ENCODE measurements at regions not wholly inside any gene's neighbourhood (a gene's known extent, or its start where the extent isn't known, plus 50 kb on each side); places are given as distances from the start of the nearest gene placed in this dataset.

DNA sequence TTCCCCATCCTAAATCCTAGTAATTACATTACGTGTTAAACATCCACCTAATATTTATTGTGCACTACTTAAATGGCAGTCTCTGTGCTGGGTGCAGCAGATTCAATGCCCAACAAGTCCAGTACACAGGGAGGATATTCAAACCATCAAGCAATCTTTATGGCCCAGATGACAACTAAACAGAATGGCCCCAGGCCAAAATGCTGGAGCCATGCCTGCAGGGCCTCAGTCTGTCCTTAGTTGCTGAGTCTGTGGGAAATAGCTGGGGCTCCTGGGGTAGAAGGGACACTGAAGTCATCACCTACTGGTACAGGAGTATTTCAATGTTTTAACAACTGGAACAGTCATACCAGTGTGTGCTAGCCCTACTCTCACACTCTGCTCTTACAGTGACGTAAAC, 153.5 kb downstream of the ZNF608 start:
- TF ChIP-seq, protein P1, sequence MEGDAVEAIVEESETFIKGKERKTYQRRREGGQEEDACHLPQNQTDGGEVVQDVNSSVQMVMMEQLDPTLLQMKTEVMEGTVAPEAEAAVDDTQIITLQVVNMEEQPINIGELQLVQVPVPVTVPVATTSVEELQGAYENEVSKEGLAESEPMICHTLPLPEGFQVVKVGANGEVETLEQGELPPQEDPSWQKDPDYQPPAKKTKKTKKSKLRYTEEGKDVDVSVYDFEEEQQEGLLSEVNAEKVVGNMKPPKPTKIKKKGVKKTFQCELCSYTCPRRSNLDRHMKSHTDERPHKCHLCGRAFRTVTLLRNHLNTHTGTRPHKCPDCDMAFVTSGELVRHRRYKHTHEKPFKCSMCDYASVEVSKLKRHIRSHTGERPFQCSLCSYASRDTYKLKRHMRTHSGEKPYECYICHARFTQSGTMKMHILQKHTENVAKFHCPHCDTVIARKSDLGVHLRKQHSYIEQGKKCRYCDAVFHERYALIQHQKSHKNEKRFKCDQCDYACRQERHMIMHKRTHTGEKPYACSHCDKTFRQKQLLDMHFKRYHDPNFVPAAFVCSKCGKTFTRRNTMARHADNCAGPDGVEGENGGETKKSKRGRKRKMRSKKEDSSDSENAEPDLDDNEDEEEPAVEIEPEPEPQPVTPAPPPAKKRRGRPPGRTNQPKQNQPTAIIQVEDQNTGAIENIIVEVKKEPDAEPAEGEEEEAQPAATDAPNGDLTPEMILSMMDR (IDR thresholded peaks at IDR 0.05), result no peak
- no peak for TF ChIP-seq ZFX (IDR thresholded peaks at IDR 0.05; ENCODE audit: borderline replicate concordance)
- H3K27ac ChIP-seq, result no peak overlapping the region

DNA sequence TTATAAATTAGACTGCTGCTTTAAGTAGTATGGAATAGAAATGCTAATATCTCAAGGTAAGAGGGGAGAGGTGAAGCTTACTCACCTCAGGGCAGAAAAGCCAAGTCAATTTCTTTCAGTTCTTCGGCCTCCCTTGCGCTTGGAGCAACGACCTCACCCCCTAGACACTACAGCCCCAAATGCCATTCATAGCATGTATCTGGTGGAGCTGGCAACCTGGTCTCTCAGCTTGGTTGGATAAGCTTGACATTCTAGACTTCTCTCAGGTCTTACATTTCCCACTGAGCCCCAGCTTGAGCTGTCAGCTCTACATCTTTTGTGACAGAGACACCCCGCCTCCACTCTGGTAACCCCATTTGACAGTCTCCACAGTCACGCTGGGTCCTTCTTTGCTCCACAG, 154.9 kb downstream of the ZNF608 start:
- no peak for TF ChIP-seq ZFX (IDR thresholded peaks at IDR 0.05; ENCODE audit: borderline replicate concordance)
- TF ChIP-seq, protein P1 (IDR thresholded peaks at IDR 0.05), result no peak
- H3K27ac ChIP-seq, result no peak overlapping the region

DNA sequence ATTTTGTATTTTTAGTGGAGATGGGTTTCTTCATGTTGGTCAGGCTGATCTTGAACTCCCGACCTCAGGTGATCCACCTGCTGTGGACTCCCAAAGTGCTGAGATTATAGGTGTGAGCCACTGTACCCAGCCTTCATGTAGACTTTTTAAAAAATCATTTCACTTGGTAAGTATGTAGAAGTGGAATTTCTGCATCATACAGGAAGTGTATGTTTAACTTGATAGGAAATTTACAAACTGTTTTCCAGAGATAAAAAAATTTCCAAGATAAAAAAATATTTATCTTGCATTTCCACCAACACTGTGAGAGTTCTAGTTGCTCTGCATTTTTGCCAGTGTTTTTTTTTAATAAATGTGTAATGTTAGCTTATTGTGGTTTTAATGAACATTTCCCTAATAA, 155.8 kb downstream of the ZNF608 start:
- TF ChIP-seq, protein P1 (IDR thresholded peaks at IDR 0.05), result no peak
- TF ChIP-seq ZFX (IDR thresholded peaks at IDR 0.05; ENCODE audit: borderline replicate concordance), result no peak
- H3K27ac ChIP-seq, result no peak overlapping the region

DNA sequence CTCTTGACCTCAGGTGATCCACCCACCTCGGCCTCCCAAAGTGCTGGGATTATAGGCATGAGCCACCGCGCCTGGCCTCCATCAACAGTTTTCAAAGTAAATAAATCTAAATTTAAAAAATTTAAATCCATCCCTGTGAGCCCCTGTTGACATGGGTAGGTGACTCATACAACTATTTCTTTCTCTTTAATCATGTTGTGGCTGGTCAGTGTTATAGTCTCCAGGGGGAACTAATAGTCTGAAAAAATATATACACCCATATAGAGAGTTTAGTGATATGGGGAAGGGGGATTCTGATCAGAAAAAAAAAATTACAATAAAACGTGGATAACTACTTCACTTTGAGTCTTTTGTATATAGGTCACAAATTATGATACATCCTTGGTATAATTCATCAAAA, 159.2 kb downstream of the ZNF608 start:
- no peak overlapping the region for H3K27ac ChIP-seq
- no peak for TF ChIP-seq ZFX (IDR thresholded peaks at IDR 0.05; ENCODE audit: borderline replicate concordance)
- TF ChIP-seq, protein P1 (IDR thresholded peaks at IDR 0.05), result no peak

DNA sequence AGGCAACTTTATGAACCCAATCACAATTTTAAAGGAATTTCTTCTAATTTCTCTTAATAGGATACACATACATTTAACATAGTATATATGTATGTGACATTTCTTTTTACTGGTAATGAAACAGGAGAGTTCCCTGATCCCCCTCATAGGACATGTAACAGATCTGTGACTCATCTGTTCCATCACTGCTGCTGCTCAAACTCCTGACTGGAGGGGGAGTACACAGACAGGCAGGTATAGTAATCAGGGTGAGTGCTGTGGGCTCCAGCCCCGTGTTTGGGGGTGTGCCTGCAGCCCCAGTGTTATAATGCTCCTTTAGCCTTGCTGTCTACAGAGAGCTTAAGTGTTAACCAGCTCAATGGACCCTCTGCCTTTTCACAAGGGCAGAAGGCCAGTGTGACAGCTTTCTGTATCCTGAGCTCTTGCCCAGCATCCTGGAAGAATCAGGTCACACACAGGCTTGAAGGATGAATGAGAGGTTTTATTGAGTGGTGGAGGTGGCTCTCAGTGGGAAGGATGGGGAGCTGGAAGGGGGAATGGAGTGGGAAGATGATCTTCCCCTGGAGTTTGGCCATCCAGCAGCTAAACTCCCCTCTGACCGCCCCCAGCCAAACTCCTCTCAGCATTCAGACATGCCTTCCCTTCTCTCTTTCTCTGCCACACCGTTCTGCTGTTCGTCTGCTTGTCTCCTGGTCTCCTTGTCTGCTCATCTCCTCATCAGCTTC, 161.3 kb downstream of the ZNF608 start:
- TF ChIP-seq ZFX (IDR thresholded peaks at IDR 0.05; ENCODE audit: borderline replicate concordance), result no peak
- TF ChIP-seq, protein P1 (IDR thresholded peaks at IDR 0.05), result no peak
- no peak overlapping the region for H3K27ac ChIP-seq

DNA sequence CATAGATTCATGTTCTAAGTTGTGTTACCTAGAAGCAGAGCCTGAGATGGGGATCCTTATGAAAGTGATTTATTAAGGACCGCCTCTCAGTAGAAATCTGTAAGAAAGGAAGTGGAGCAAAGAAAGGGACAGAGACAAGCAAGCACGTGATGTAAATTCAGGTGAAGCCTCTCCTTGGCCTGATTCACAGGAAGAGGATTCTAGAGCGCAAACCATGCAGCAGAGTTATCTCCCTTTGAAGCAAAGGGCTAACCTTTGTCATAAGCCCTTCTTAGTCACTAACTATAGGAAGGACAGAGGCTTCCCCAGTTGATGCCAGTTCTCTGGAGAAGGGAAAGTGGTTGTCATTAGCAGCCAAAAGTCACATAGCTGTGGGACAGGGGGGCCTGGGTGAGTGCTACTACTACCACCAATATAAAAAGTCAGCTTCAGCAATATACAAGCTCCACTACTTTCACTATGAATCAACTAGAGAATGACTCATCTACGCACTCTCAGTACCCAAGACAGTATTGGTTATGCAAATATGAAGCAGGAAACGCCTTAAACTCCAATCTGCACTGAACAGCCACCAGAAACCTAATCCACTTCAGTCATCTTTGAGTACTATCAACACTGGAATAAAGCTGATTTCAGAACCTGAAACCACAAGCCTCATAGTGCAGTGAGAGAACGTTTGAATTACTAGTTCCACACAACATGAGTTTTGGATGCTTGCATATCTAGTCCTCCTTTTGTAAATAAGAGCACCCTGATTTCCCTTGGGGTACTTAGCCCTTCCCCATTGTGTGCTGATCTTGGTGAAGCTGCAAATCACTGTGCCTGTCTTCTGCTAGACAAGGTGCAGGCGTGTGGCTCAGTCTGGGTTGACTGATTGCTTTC, 162.7 kb downstream of the ZNF608 start:
- TF ChIP-seq, protein P1 (IDR thresholded peaks at IDR 0.05), result no peak
- TF ChIP-seq ZFX (IDR thresholded peaks at IDR 0.05; ENCODE audit: borderline replicate concordance), result no peak
- no peak overlapping the region for H3K27ac ChIP-seq

DNA sequence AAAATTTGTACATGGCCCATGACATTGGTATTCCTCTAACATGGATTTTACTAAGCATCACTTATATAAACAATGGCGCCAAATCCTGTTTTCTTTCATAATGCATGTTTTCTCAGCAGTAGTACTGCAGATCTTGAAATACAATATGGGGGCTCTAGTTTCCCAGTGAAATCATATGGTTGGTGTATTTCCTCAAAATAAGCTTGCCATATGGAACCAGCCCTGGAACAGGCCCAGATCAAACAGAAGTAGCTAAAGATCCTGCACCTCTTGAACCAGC, 163.9 kb downstream of the ZNF608 start:
- H3K27ac ChIP-seq, result no peak overlapping the region
- TF ChIP-seq ZFX (IDR thresholded peaks at IDR 0.05; ENCODE audit: borderline replicate concordance), result no peak
- TF ChIP-seq, protein P1 (IDR thresholded peaks at IDR 0.05), result no peak

All from 22Rv1 (cell line).